ENCODE measurements at regions not wholly inside any gene's neighbourhood (a gene's known extent, or its start where the extent isn't known, plus 50 kb on each side); places are given as distances from the start of the nearest gene placed in this dataset.

DNA sequence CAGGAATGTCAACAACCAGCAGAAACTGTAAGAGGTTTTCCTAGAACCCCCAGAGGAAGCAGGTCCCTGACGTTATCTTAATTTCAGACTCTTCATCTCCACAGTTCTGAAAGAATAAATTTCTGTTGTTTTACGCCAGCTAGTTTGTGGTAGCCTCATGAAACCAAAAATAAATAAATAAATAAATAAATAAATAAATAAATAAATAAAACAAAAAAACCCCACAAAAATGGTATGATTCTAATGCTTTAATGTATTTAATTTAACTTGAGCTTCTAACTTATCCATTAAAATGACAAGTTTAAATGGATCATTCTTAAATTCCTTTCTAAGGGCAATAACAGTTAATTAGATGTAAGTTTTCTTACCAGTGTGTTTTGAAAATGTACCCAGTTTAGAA is 293.8 kb upstream of the ADAMTS5 start:
- no peak for DNase-seq (ENCODE audit: low read depth in 2 of 2)

DNA sequence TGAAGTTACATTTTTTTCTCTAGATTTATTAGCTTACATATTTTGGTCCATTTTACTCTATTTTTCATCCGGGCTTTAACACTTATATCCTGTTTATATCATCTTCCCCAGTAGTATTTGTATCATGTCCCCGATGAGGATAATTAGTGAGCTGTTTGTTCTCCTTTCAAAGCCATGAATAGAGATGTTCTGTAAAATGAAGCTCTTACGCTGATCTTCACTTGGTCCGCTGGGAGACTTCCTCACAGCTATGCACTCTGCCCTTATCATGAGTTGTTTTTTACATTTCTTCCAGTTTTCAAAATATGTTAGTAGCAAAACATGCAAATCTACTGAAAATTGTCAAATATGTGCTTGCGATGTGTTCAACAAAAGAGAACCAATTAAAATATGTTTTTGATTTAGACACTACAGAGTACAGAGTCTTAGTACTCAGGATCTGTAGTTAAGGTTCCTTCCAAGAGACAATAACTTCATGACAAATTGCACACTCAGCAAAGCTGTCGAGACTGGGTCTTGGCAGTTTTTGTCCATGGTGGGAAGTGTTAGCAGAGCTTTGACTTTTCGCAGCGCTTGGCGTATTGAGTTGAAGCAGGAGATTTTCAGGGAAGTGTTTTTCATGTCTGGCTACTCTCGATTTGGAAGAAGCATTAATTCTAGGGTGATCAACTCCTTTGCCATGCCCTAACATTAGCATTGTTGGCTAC is 292.0 kb upstream of the ADAMTS5 start:
- no peak for DNase-seq (ENCODE audit: low read depth in 2 of 2)

GRCh38 chr21:27257908-27258556 is 291.1 kb upstream of the ADAMTS5 start:
- no peak for DNase-seq (ENCODE audit: low read depth in 2 of 2)

GRCh38 chr21:27257226-27257625 is 290.3 kb upstream of the ADAMTS5 start:
- DNase-seq (ENCODE audit: low read depth in 2 of 2) = no peak

GRCh38 chr21:27251752-27252151 is 284.9 kb upstream of the ADAMTS5 start:
- DNase-seq (ENCODE audit: low read depth in 2 of 2) = no peak

DNA sequence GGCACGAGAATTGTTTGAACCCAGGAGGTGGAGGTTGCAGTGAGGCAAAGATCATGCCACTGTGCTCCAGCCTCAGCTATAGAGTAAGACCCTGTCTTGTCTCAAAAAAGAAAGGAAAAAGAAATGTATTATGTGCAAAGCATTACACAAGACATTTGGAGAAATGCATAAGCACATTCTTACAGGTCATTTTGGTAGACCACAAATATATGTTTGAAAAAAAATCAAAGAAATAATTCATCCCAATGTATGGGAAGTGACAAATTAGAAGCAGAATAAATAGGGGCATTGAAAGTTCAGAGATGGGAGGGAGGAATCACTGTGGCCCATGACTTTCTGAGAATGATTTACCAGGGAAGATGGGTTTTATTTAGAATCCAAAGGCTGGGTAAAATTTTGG is 283.5 kb upstream of the ADAMTS5 start:
- DNase-seq (ENCODE audit: low read depth in 2 of 2) = no peak

DNA sequence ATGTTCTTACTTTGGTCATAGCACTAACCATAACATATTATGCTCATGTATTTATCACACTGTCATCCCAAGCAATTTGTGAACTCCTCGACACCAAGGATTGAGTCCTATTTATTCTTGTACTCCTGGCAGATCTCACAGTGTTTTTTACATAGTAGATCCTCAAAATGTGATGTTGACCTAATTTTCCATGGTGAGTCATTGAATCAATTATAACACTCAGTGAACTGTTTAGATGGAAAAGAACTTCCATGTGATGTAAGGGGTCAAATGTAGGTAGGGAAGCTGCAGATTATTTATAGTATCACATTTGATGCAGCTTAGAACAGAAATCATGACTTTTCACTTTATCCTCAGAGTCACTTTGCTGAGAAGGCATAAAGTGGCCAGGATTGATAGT is 281.9 kb upstream of the ADAMTS5 start:
- DNase-seq (ENCODE audit: low read depth in 2 of 2) = no peak

GRCh38 chr21:27246741-27247140 is 279.9 kb upstream of the ADAMTS5 start:
- no peak for DNase-seq (ENCODE audit: low read depth in 2 of 2)

DNA sequence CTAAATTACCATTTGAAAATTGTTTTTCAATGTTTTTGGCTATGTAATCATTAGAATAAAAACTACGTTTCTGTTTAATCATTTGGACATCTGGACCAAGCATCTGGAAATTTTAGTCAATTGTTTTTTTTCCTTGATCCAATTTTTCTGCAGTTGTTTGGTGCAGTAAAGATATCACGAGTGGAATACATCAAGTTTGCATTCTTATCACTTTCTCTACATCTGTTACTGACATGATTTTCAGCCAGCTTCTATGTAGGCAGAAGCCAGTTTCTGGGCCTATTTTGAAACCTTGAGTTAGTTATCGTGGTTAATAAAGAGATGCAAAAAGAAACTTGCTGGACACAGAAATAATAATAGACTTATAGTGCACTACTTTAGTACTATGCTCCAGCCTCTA is 277.9 kb upstream of the ADAMTS5 start:
- no peak for DNase-seq (ENCODE audit: low read depth in 2 of 2)

DNA sequence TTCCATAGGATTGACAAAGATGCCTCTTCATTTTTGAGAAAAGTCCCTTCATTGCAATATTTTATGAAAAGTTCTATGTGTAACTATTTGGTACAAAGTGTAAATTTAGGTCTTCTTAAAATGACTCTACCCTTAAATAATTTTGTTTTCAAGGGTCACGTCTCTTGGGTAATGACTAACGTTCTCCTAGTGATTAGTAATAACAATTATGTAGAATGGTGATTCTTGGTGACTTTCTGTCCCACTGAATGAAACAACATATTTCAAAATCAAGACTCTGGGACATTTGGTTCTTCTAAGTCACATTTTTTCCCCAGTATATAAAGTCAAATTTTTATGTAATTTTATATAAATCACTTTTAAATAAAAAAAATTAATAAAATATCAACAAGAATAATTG is 277.5 kb upstream of the ADAMTS5 start:
- DNase-seq (ENCODE audit: low read depth in 2 of 2) = no peak

GRCh38 chr21:27240839-27241238 is 274.0 kb upstream of the ADAMTS5 start:
- no peak for DNase-seq (ENCODE audit: low read depth in 2 of 2)

DNA sequence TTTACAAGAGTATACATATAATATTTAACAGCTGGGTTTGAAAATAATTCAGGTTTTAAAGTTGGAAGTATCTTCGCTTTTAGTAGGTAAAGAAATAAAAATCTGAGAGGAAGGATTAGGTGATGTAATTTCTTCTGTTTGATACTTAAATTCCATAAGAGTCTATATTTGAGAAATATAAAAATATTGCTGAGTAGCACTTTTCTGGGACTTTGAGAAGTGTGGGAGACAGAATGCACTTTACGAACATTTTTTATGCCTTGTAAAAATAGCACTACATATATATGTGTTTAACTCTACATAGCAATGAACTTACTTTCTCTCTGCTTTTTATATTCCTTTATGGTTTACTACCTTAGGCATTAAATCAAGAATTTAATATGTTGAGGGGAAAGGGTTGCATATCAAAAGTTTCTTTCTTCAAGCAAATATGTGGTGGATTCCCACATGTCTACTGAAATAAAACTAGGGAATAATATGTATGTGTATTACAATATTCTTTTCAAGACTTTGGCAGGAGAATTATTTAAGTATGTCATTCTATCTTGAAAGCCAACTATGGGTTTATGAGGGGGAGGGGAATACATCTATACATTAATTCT is 266.7 kb upstream of the ADAMTS5 start:
- no peak for DNase-seq (ENCODE audit: low read depth in 2 of 2)

- DNase-seq (ENCODE audit: low read depth in 2 of 2) = no peak
Measured at GRCh38 chr21:27225940-27226339, 259.1 kb upstream of the ADAMTS5 start.

- DNase-seq (ENCODE audit: low read depth in 2 of 2) = no peak
Measured at GRCh38 chr21:27225151-27225550, 258.3 kb upstream of the ADAMTS5 start.

GRCh38 chr21:27224169-27224568 is 257.3 kb upstream of the ADAMTS5 start:
- no peak for DNase-seq (ENCODE audit: low read depth in 2 of 2)

GRCh38 chr21:27221077-27221476 is 254.2 kb upstream of the ADAMTS5 start:
- DNase-seq (ENCODE audit: low read depth in 2 of 2) = no peak

DNA sequence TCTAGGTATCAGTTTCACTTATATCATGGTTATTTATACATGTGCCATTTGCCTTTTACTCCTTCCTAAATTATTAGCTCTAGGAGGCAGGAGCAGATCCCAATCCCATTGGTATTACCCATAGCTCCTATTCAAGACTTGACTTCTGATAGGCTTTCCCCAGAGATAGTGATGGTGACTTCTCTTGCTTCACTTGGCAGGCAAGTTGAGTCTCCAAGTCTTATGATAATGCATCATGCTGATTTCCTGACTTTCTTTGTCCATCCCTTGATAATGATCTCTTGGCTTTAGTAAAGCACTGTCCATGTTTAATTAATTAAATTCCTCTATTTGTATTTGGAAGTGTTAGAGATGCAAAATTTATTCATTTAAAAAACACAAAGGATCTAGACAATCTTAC is 253.5 kb upstream of the ADAMTS5 start:
- DNase-seq (ENCODE audit: low read depth in 2 of 2) = no peak

DNA sequence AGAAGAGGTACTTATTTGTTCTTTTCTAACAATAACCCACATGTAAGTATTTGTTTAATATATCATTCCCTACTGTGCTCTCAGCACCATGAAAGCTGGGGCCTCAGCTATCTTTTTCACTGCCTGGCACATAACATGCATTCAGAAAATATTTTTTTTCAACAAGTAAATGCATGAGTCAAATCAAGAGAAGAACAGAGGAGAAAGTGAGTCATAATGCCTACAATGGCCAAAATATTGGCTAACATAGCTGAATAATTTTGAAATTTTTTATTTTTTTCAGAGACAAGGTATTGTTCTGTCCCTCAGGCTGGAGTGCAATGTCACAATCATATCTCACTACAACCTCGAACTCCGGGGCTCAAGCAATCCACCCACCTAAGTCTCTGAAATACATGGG is 252.2 kb upstream of the ADAMTS5 start:
- no peak for DNase-seq (ENCODE audit: low read depth in 2 of 2)

GRCh38 chr21:27213303-27213702 is 246.4 kb upstream of the ADAMTS5 start:
- DNase-seq (ENCODE audit: low read depth in 2 of 2) = no peak

DNA sequence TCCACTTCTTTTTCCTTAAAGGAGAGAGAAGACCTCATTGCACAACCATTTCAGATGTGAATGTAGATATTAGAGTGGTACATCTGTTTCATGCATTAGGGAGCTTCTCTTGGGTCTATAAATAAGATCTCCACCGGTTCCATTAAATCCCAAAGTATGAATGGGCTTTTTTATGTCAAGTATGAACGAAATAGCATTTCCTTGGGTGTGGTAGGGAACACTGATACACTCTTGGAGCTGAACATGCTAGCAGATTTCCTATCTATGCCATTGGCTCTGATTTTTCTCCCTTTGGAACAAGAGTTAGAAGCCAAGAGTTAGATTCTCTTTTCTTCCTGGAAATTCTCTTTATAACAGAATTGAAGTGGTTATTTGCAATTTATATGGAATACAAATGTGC is 245.6 kb upstream of the ADAMTS5 start:
- DNase-seq (ENCODE audit: low read depth in 2 of 2) = no peak

GRCh38 chr21:27209546-27209945 is 242.7 kb upstream of the ADAMTS5 start:
- no peak for DNase-seq (ENCODE audit: low read depth in 2 of 2)

GRCh38 chr21:27206368-27206982 is 239.6 kb upstream of the ADAMTS5 start:
- DNase-seq (ENCODE audit: low read depth in 2 of 2) = no peak

DNA sequence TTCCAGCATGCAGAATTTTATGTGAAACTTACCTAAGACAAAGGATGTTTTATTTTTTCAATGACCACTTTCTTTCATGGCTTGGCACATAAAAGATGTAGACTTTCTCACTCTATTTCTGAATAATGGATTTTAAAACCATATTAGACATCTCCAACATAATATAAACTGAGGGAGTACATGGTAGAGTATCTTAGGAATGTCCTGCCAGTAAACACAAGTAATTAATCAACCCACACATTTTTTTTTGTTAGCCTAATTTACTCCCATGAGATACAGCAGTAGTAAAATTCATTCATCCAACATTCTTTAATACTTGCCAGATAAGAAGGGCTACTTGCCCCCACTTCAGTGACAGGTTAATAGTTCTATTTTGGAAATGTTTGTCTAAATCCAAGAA is 235.4 kb upstream of the ADAMTS5 start:
- no peak for DNase-seq (ENCODE audit: low read depth in 2 of 2)

All from stimulated activated CD8-positive, alpha-beta memory T cell treated with anti-CD3 and anti-CD28 coated beads, Interleukin-15, amount 100 ng/mL, for 48 hours (primary cell).